NB4 (cell line): ENCODE measurements at regions not wholly inside any gene's neighbourhood (a gene's known extent, or its start where the extent isn't known, plus 50 kb on each side); places are given as distances from the start of the nearest gene placed in this dataset.

Experiments used
- MAX ChIP-seq: IDR thresholded peaks from 2 replicates; pipeline ENCODE4 v1.6.1; 2011; ENCODE audit warnings: low read depth, low read length
- POLR2A ChIP-seq: IDR thresholded peaks from 2 replicates; pipeline ENCODE4 v1.6.1; 2011; ENCODE audit warnings: mild to moderate bottlenecking; ENCODE audit not compliant: insufficient read length; ENCODE audit errors: extremely low read depth
- TF ChIP-seq, protein P1 (sequence below): IDR thresholded peaks from one replicate; pipeline ENCODE4 v1.5.1; 2012; ENCODE audit warnings: low read depth, low read length

GRCh38 chr9:134522502-134522848 is 119.1 kb upstream of the COL5A1 start:
- TF ChIP-seq, protein P1, sequence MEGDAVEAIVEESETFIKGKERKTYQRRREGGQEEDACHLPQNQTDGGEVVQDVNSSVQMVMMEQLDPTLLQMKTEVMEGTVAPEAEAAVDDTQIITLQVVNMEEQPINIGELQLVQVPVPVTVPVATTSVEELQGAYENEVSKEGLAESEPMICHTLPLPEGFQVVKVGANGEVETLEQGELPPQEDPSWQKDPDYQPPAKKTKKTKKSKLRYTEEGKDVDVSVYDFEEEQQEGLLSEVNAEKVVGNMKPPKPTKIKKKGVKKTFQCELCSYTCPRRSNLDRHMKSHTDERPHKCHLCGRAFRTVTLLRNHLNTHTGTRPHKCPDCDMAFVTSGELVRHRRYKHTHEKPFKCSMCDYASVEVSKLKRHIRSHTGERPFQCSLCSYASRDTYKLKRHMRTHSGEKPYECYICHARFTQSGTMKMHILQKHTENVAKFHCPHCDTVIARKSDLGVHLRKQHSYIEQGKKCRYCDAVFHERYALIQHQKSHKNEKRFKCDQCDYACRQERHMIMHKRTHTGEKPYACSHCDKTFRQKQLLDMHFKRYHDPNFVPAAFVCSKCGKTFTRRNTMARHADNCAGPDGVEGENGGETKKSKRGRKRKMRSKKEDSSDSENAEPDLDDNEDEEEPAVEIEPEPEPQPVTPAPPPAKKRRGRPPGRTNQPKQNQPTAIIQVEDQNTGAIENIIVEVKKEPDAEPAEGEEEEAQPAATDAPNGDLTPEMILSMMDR: no peak
- TF ChIP-seq POLR2A: no peak
- no peak for TF ChIP-seq MAX
